ENCODE measurements at regions not wholly inside any gene's neighbourhood (a gene's known extent, or its start where the extent isn't known, plus 50 kb on each side); places are given as distances from the start of the nearest gene placed in this dataset.
"Not testable (repeated sequence)": the region's sequence is repeated elsewhere in the genome, so short reads cannot be mapped to it uniquely, and the experiment has no call there.

DNA sequence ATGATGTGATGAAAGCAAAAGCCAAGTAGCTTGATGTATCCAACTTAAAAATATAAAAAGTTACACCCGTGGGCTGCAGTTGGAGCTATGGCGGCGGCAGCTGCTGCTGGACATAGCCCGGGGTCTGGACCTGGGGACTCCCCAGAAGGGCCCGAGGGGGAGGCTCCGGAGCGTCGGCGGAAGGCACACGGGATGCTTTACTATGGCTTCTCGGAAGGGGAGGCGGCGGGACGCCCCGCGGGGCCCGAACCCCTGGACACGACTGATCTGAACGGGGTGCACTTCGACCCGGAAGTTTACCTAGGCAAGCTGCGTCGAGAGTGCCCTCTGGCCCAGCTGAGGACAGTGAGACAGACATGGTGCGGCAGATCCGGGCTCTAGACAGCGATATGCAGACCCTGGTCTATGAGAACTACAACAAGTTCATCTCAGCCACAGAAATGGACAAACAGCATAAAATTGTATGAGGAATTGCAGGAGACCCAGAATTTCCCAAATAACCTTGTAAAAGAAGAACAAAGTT is 109.5 kb upstream of the EEF2KMT start:
- no peaks in the 10 kb centered on the region for H3K4me1 ChIP-seq
- WGBS, 2 donors: 52 to 73% methylated on average over 11 to 26 of the region's 26 CpGs
- no peaks in the 10 kb centered on the region for H3K27me3 ChIP-seq
- no peak for DNase-seq
- no peak overlapping the region for H3K27ac ChIP-seq
- no peaks in the 10 kb centered on the region for H3K9me3 ChIP-seq
- H3K4me3 ChIP-seq: no peak overlapping the region
- no peaks in the 10 kb centered on the region for H3K36me3 ChIP-seq (ENCODE audit: low read depth, missing control alignments)
- intact Hi-C loops (cut with DNase I; ENCODE audit: low total_unique reads): no loop called here
- TF ChIP-seq, protein P1, sequence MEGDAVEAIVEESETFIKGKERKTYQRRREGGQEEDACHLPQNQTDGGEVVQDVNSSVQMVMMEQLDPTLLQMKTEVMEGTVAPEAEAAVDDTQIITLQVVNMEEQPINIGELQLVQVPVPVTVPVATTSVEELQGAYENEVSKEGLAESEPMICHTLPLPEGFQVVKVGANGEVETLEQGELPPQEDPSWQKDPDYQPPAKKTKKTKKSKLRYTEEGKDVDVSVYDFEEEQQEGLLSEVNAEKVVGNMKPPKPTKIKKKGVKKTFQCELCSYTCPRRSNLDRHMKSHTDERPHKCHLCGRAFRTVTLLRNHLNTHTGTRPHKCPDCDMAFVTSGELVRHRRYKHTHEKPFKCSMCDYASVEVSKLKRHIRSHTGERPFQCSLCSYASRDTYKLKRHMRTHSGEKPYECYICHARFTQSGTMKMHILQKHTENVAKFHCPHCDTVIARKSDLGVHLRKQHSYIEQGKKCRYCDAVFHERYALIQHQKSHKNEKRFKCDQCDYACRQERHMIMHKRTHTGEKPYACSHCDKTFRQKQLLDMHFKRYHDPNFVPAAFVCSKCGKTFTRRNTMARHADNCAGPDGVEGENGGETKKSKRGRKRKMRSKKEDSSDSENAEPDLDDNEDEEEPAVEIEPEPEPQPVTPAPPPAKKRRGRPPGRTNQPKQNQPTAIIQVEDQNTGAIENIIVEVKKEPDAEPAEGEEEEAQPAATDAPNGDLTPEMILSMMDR (IDR thresholded peaks at IDR 0.05): no peak
- TF ChIP-seq POLR2A (IDR thresholded peaks at IDR 0.05): no peak

DNA sequence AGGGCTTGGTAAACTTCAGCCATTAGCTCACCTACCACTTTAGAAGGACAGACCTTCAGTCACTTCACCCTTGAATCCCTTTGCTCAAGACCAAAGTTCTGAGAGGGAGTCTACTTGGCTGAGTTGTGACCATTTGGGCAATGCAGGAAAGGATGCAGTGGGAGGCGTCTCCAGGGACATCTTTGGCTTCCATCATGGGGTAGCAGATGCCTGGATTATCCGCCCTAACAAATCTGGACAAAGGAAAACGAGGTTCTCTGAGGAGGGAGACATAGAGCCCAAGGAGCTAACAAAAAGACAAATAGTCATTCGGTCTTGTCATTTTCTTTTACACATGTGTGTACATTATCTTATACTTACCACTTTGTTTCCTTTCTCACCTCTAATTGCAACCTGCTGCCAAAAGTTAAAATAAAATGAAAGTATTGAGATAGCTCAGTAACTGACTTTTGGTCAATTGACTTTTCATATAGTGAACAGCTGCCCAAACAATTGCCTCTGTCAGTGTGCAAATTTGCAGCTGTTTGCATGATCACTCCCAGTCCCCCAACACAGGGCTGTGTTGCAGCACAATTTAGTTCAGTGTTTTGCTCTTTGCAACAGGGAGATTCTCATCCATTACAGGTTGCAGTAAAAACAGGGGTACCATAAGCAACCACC is 108.9 kb upstream of the EEF2KMT start:
- no peak for DNase-seq
- intact Hi-C loops (cut with DNase I; ENCODE audit: low total_unique reads): no loop called here
- H3K27ac ChIP-seq: no peak overlapping the region
- no peaks in the 10 kb centered on the region for H3K27me3 ChIP-seq
- no peak overlapping the region for H3K4me3 ChIP-seq
- H3K4me1 ChIP-seq: no peaks in the 10 kb centered on the region
- TF ChIP-seq POLR2A (IDR thresholded peaks at IDR 0.05): no peak
- TF ChIP-seq, protein P1 (IDR thresholded peaks at IDR 0.05): no peak
- WGBS, 2 donors: 62 to 74% methylated on average over 4 of the region's 4 CpGs
- no peaks in the 10 kb centered on the region for H3K36me3 ChIP-seq (ENCODE audit: low read depth, missing control alignments)
- H3K9me3 ChIP-seq: no peaks in the 10 kb centered on the region

DNA sequence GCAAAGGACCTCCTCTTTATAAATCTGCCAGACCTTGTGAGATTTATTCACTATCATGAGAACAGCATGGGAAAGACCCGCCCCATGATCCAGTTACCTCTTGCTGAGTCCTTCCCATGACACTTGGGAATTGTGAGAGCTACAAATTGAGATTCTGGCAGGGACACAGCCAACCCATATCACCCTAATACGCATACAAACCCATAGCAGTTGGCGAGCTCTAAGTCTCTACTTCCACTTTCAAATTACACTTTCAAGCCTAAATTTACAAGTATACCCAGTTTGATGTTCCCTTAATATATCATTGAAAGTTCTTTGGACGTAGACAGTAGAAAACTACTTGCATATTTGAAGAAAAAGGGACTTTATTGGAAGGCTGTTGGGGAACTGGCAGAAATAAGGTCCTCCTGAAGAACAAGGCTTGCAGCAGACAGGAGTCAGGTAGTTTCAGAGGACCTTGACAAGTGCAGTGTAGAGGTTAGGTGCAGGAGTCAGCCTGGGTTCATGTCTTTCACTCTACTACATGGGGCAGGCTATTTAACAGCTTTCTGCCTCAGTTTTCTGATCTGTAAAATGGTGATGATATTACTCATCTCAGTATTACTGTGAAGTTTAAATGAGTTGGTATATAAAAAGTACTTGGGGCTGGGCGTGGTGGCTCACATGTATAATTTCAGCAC is 107.9 kb upstream of the EEF2KMT start:
- TF ChIP-seq, protein P1 (IDR thresholded peaks at IDR 0.05): no peak
- no peak for TF ChIP-seq POLR2A (IDR thresholded peaks at IDR 0.05)

DNA sequence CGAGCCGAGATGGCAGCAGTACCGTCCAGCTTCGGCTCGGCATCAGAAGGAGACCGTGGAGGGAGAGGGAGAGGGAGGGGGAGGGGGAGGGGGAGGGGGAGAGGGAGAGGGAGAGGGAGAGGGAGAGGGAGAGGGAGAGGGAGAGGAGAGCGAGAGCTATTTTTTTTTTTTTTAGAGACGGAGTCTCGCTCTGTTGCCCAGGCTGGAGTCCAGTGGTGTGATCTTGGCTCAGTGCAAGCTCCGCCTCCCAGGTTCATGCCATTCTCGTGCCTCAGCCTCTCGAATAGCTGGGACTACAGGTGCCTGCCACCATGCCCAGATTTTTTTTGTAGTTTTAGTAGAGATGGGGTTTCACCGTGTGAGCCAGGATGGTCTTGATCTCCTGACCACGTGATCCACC is 106.1 kb upstream of the EEF2KMT start:
- DNase-seq; H3K27ac ChIP-seq; intact Hi-C loops (cut with DNase I; ENCODE audit: low total_unique reads); H3K4me3 ChIP-seq; H3K27me3 ChIP-seq; H3K9me3 ChIP-seq; H3K4me1 ChIP-seq; H3K36me3 ChIP-seq (ENCODE audit: low read depth, missing control alignments): not testable (repeated sequence)
- WGBS, 2 donors: 52 to 78% methylated on average over 7 to 13 of the region's 14 CpGs

More for the DNA sequence above, 107.9 kb upstream of the EEF2KMT start:
- intact Hi-C loops (cut with DNase I; ENCODE audit: low total_unique reads): no loop called here
- Histone ChIP-seq H3K27me3 (no peaks in the 10 kb centered on the region), H3K4me3 (no peak overlapping the region), H3K4me1 (no peaks in the 10 kb centered on the region), H3K36me3 (ENCODE audit: low read depth, missing control alignments) (no peaks in the 10 kb centered on the region), H3K9me3 (no peaks in the 10 kb centered on the region), H3K27ac (no peak overlapping the region)
- no peak for DNase-seq
- 74 to 76% methylated on average over 5 of the region's 5 CpGs for WGBS, 2 donors

DNA sequence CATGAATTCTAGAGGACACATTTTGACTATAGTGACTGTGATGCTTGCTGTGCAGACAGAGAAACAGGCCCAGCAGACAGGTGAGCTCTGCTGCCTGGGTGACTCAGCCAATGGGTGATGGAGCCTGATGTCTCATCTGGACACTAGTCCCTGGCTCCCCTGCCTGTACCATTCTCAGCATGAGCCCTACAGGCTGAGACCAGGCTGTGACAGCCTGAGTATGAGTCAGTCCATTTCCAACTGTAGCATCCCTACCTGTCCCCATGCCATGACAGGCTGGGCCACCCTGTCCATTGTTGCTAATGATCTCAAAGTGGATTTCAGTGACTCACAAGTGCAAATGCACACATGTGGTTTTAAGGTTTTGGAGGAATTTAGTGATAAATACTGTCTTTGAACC is 102.5 kb upstream of the EEF2KMT start:
- TF ChIP-seq, protein P1 (IDR thresholded peaks at IDR 0.05): no peak
- no peak for TF ChIP-seq POLR2A (IDR thresholded peaks at IDR 0.05)
- H3K9me3 ChIP-seq: no peaks in the 10 kb centered on the region
- H3K4me3 ChIP-seq: no peak overlapping the region
- no peaks in the 10 kb centered on the region for H3K4me1 ChIP-seq
- H3K36me3 ChIP-seq (ENCODE audit: low read depth, missing control alignments): no peaks in the 10 kb centered on the region
- no peak for DNase-seq
- no peak overlapping the region for H3K27ac ChIP-seq
- H3K27me3 ChIP-seq: no peaks in the 10 kb centered on the region
- intact Hi-C loops (cut with DNase I; ENCODE audit: low total_unique reads): no loop called here
